IMR-90 (cell line): ENCODE measurements at regions not wholly inside any gene's neighbourhood (a gene's known extent, or its start where the extent isn't known, plus 50 kb on each side); places are given as distances from the start of the nearest gene placed in this dataset.

Experiments used
- ATAC-seq: fragments of 200-7000 bp; cut with Tn5 transposase; 2 replicates; pipeline ENCODE4 v1.9.1; 2020; ENCODE audit warnings: low read depth, mild to moderate bottlenecking, moderate library complexity
- BruUV-seq: library from RNA; stranded (reverse); fragments of 400-500 nt; replicated peaks from 2 replicates; lab custom pipeline; 2021; lab: Mats Ljungman, UMichigan
- CTCF ChIA-PET: fragments of 300-600 bp; formaldehyde crosslinking; extraction: SDS; loops from one replicate; lab custom pipeline; 2021; ENCODE audit warnings: antibody characterized with exemption; lab: Yijun Ruan, JAX
- POLR2A ChIA-PET: fragments of 300-600 bp; sonication (Branson Sonifier 250); formaldehyde crosslinking; loops from one replicate; lab custom pipeline; 2022; ENCODE audit warnings: antibody characterized with exemption; ENCODE audit not compliant: unreplicated experiment; lab: Charles Lee
- DNase-seq: peaks from one replicate; pipeline ENCODE4 v3.0.0; 2013
- H2AFZ ChIP-seq: replicated peaks from 2 replicates; pipeline ENCODE3; 2013; ENCODE audit warnings: low read length, mild to moderate bottlenecking; ENCODE audit not compliant: poor library complexity
- H2AK5ac ChIP-seq: 2 replicates; pipeline ENCODE4 v1.6.1; 2013; ENCODE audit warnings: low read depth, low read length, inconsistent platforms
- H2AK9ac ChIP-seq: replicated peaks from 2 replicates; pipeline ENCODE3; 2013; ENCODE audit warnings: mild to moderate bottlenecking, low read depth, low read length, moderate library complexity; ENCODE audit not compliant: poor library complexity
- H2BK120ac ChIP-seq: 2 replicates; pipeline ENCODE4 v1.6.1; 2013; ENCODE audit warnings: low read depth, low read length, inconsistent platforms
- H2BK15ac ChIP-seq: 3 replicates; pipeline ENCODE4 v1.6.1; 2013; ENCODE audit warnings: low read depth, low read length, inconsistent platforms
- H2BK20ac ChIP-seq: 2 replicates; pipeline ENCODE4 v1.6.1; 2013; ENCODE audit warnings: low read depth, mild to moderate bottlenecking, inconsistent platforms, low read length, moderate library complexity
- H2BK5ac ChIP-seq: 2 replicates; pipeline ENCODE4 v1.6.1; 2013; ENCODE audit warnings: mild to moderate bottlenecking, low read depth, low read length, inconsistent platforms; ENCODE audit not compliant: poor library complexity, severe bottlenecking
- H3K14ac ChIP-seq: replicated peaks from 2 replicates; pipeline ENCODE4 v1.6.1; 2013; ENCODE audit warnings: low read depth, low read length, inconsistent platforms
- H3K18ac ChIP-seq: 2 replicates; pipeline ENCODE4 v1.6.1; 2013; ENCODE audit warnings: low read depth, low read length, control low read depth
- H3K23ac ChIP-seq: 2 replicates; pipeline ENCODE4 v1.6.1; 2013; ENCODE audit warnings: low read depth, low read length, inconsistent platforms
- H3K27ac ChIP-seq: 2 replicates; pipeline ENCODE4 v1.5.1; 2013; ENCODE audit warnings: mild to moderate bottlenecking, control low read depth, low read length; ENCODE audit not compliant: insufficient read depth
- H3K27me3 ChIP-seq: 2 replicates; pipeline ENCODE4 v1.6.1; 2013; ENCODE audit warnings: low read length; ENCODE audit not compliant: control insufficient read depth, insufficient read depth
- H3K36me3 ChIP-seq: 2 replicates; pipeline ENCODE4 v1.6.1; 2013; ENCODE audit warnings: low read length, mixed read lengths; ENCODE audit not compliant: control insufficient read depth, insufficient read depth
- H3K4ac ChIP-seq: 2 replicates; pipeline ENCODE4 v1.6.1; 2013; ENCODE audit warnings: low read depth, low read length, inconsistent platforms
- H3K4me1 ChIP-seq: 2 replicates; pipeline ENCODE4 v1.6.1; 2013; ENCODE audit warnings: low read length, mixed read lengths; ENCODE audit not compliant: control insufficient read depth, insufficient read depth
- H3K4me2 ChIP-seq: 2 replicates; pipeline ENCODE4 v1.6.1; 2013; ENCODE audit warnings: low read depth, mild to moderate bottlenecking, control low read depth, low read length, moderate library complexity
- H3K4me3 ChIP-seq: 2 replicates; pipeline ENCODE4 v1.5.1; 2013; ENCODE audit warnings: low read depth, mild to moderate bottlenecking, control low read depth, low read length, moderate library complexity; ENCODE audit not compliant: insufficient read depth
- H3K56ac ChIP-seq: 2 replicates; pipeline ENCODE4 v1.6.1; 2013; ENCODE audit warnings: low read length, inconsistent platforms; ENCODE audit not compliant: insufficient read depth; ENCODE audit errors: extremely low read depth
- H3K79me1 ChIP-seq, 2 experiments: 2 replicates each; pipeline ENCODE4 v1.6.1; 2013; ENCODE audit warnings: low read length in 2 of 2, inconsistent platforms in 1 of 2, low read depth in 1 of 2
- H3K9ac ChIP-seq: 2 replicates; pipeline ENCODE4 v1.6.1; 2013; ENCODE audit warnings: low read depth, low read length, control low read depth
- H3K9me1 ChIP-seq: 2 replicates; pipeline ENCODE4 v1.6.1; 2013; ENCODE audit warnings: low read length, inconsistent platforms; ENCODE audit not compliant: insufficient read depth
- H3K9me3 ChIP-seq: 2 replicates; pipeline ENCODE4 v1.6.1; 2013; ENCODE audit warnings: low read length; ENCODE audit not compliant: control insufficient read depth, insufficient read depth
- H4K20me1 ChIP-seq: 2 replicates; pipeline ENCODE4 v1.6.1; 2013; ENCODE audit warnings: low read length, inconsistent platforms; ENCODE audit not compliant: insufficient read depth
- H4K5ac ChIP-seq: 2 replicates; pipeline ENCODE4 v1.6.1; 2013; ENCODE audit warnings: mild to moderate bottlenecking, low read depth, low read length, control low read depth
- H4K8ac ChIP-seq, 2 experiments: 2 replicates each; pipeline ENCODE4 v1.6.1; 2013; ENCODE audit warnings: low read depth in 2 of 2, low read length in 2 of 2, control low read depth in 1 of 2, inconsistent platforms in 1 of 2
- H4K91ac ChIP-seq: 2 replicates; pipeline ENCODE4 v1.6.1; 2013; ENCODE audit warnings: low read depth, low read length, inconsistent platforms; ENCODE audit not compliant: insufficient read depth
- ELK1 ChIP-seq: fragments of 150-350 bp; IDR thresholded peaks from 2 replicates; pipeline ENCODE4 v1.6.1; 2016; ENCODE audit warnings: low read depth, mild to moderate bottlenecking, low read length, moderate library complexity, borderline replicate concordance
- RFX5 ChIP-seq: IDR thresholded peaks from 2 replicates; pipeline ENCODE4 v1.8.0; 2012; ENCODE audit warnings: low read depth, mild to moderate bottlenecking, low read length, moderate library complexity
- SMC3 ChIP-seq: fragments of 150-350 bp; IDR thresholded peaks from 2 replicates; pipeline ENCODE4 v1.6.1; 2016; ENCODE audit warnings: low read depth, mild to moderate bottlenecking, antibody characterized with exemption, low read length, moderate library complexity
- WGBS, 2 experiments: methylation state at CpG; one replicate each; pipeline versions ENCODE4 v1.1.5 to v1.1.7; 2013; ENCODE audit warnings: missing lambda C conversion rate in 2 of 2; ENCODE audit not compliant: insufficient read length in 1 of 2; ENCODE audit errors: extremely low coverage in 2 of 2; 5-methylcytosine and 5-hydroxymethylcytosine counted together
- dilution Hi-C: fragments of 300-500 bp; cut with HindIII; formaldehyde crosslinking; loops from one replicate; pipeline ENCODE4 v1.14.3; 2018; ENCODE audit warnings: low sequenced_read_pairs; ENCODE audit not compliant: unreplicated experiment
- in situ Hi-C: fragments of 300-500 bp; cut with MboI; formaldehyde crosslinking; loops from 3 replicates; pipeline ENCODE4 v1.14.3; 2019; ENCODE audit warnings: low sequenced_read_pairs, inconsistent platforms, mixed read lengths
- intact Hi-C: fragments of 100-400 bp; cut with micrococcal nuclease; formaldehyde crosslinking; loops from 2 replicates; pipeline ENCODE4 v1.10.0; 2022

- BruUV-seq, result no TSS peak
- H3K9ac ChIP-seq, result no peak overlapping the region
- H4K5ac ChIP-seq, result no peak overlapping the region
- ChIA-PET CTCF (interaction anchor here (0.9 kb wide), 1 partner anchor 410 kb away, joined by 4 read pairs; no protein-coding TSS in a partner anchor), POLR2A (no interaction called here)
- H3K4ac ChIP-seq, result no peak overlapping the region
- H3K4me1 ChIP-seq, result no peaks in the 10 kb centered on the region
- H2BK120ac ChIP-seq, result no peak overlapping the region
- no peaks in the 10 kb centered on the region for H3K9me3 ChIP-seq
- H3K9me1 ChIP-seq, result no peaks in the 10 kb centered on the region
- no CpG with 5 or more reads among the region's 8 CpGs for WGBS, 2 experiments
- H2BK15ac ChIP-seq, result no peak overlapping the region
- ATAC-seq, result no peak
- no peak overlapping the region for H2BK5ac ChIP-seq
- H2BK20ac ChIP-seq, result no peak overlapping the region
- intact Hi-C loops (no loop called here), in situ Hi-C loops (no loop called here), dilution Hi-C loops (no loop called here)
- H3K56ac ChIP-seq, result no peak overlapping the region
- H3K27me3 ChIP-seq, result peaks cover 22% of the 10 kb centered on the region
- H2AFZ ChIP-seq, result no peak overlapping the region
- H3K18ac ChIP-seq, result no peak overlapping the region
- H3K36me3 ChIP-seq, result no peaks in the 10 kb centered on the region
- H4K8ac ChIP-seq, result no peak overlapping the region
- H3K4me3 ChIP-seq, result no peak overlapping the region
- no peak overlapping the region for H3K27ac ChIP-seq
- TF ChIP-seq SMC3, result no peak
- TF ChIP-seq RFX5, result no peak
- TF ChIP-seq ELK1, result no peak
- no peaks in the 10 kb centered on the region for H4K20me1 ChIP-seq
- H3K4me2 ChIP-seq, result no peak overlapping the region
- no peak overlapping the region for H4K91ac ChIP-seq
- no peak overlapping the region for H3K14ac ChIP-seq
- DNase-seq, result no peak
- no peak overlapping the region for H2AK5ac ChIP-seq
- H2AK9ac ChIP-seq, result no peak overlapping the region
- no peak overlapping the region for H3K23ac ChIP-seq
- H3K79me1 ChIP-seq, result no peaks in the 10 kb centered on the region
These were observed 94.8 kb downstream of the TEX29 start for GRCh38 chr13:111415246-111415645.
